HG02870 (cell line): ENCODE measurements at regions not wholly inside any gene's neighbourhood (a gene's known extent, or its start where the extent isn't known, plus 50 kb on each side); places are given as distances from the start of the nearest gene placed in this dataset.
"Not testable (repeated sequence)": the region's sequence is repeated elsewhere in the genome, so short reads cannot be mapped to it uniquely, and the experiment has no call there.

Experiments used
- ATAC-seq: cut with Tn5 transposase; IDR thresholded peaks from one replicate; pipeline ENCODE4 v1.9.1; 2021; ENCODE audit warnings: mild to moderate bottlenecking, moderate library complexity; ENCODE audit not compliant: unreplicated experiment

GRCh38 chr6:21282360-21282759 lies 311.2 kb upstream of the SOX4 start:
- not testable (repeated sequence) for ATAC-seq

- no peak for ATAC-seq
These were observed 309.4 kb upstream of the SOX4 start for GRCh38 chr6:21284166-21284565.

GRCh38 chr6:21284706-21285105 lies 308.8 kb upstream of the SOX4 start:
- no peak for ATAC-seq

- ATAC-seq = no peak
These were observed 299.4 kb upstream of the SOX4 start for GRCh38 chr6:21294144-21294543.

- ATAC-seq = no peak
These were observed 297.9 kb upstream of the SOX4 start for GRCh38 chr6:21295506-21296240.

GRCh38 chr6:21297665-21298064 lies 295.9 kb upstream of the SOX4 start:
- no peak for ATAC-seq

- ATAC-seq = no peak
These were observed 294.3 kb upstream of the SOX4 start for GRCh38 chr6:21299216-21299615.

GRCh38 chr6:21300439-21300838 lies 293.1 kb upstream of the SOX4 start:
- no peak for ATAC-seq

- no peak for ATAC-seq
These were observed 287.6 kb upstream of the SOX4 start for GRCh38 chr6:21305893-21306332.

GRCh38 chr6:21306546-21306945 lies 287.0 kb upstream of the SOX4 start:
- no peak for ATAC-seq

GRCh38 chr6:21309807-21310221 lies 283.7 kb upstream of the SOX4 start:
- ATAC-seq = no peak

GRCh38 chr6:21310568-21311140 lies 282.9 kb upstream of the SOX4 start:
- no peak for ATAC-seq

GRCh38 chr6:21312118-21312517 lies 281.4 kb upstream of the SOX4 start:
- no peak for ATAC-seq

GRCh38 chr6:21317642-21318041 lies 275.9 kb upstream of the SOX4 start:
- ATAC-seq = no peak

- no peak for ATAC-seq
These were observed 272.5 kb upstream of the SOX4 start for GRCh38 chr6:21321076-21321475.

GRCh38 chr6:21321531-21321930 lies 272.0 kb upstream of the SOX4 start:
- ATAC-seq = no peak

GRCh38 chr6:21323577-21323976 lies 270.0 kb upstream of the SOX4 start:
- ATAC-seq = no peak

- no peak for ATAC-seq
These were observed 268.2 kb upstream of the SOX4 start for GRCh38 chr6:21325201-21325856.

- no peak for ATAC-seq
These were observed 266.0 kb upstream of the SOX4 start for GRCh38 chr6:21327326-21328112.

- ATAC-seq = no peak
These were observed 262.3 kb upstream of the SOX4 start for GRCh38 chr6:21331235-21331634.

GRCh38 chr6:21332077-21332476 lies 261.5 kb upstream of the SOX4 start:
- ATAC-seq = no peak
